ENCODE measurements at regions not wholly inside any gene's neighbourhood (a gene's known extent, or its start where the extent isn't known, plus 50 kb on each side); places are given as distances from the start of the nearest gene placed in this dataset.

DNA sequence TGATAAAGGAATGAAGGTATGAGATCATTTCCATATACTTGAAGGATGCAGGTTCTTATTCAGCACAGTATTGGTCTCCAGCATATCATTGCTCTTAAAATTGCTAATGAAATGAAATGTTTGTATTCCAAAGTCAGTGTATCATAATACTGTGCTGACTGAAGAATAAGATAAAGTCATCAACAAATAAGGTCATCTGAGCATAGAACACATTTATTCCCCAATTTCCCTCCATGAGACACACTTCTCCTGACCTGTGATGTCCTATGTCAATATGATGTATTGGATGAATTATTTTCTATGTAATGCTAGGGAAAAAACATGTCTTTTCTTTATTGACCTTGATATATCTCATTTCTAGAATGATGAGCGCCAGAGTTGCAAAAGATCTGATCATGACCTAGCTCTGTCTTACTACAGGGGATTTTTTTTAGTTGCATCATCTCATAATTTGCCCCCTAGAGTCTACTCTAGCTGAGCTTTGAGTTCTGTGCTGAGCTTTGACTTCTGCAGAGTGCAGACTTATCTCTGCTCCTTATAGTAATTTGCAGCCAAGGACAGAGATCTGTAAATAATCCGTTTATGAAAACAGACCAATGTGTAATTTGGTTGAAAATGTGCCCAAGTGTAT, 859.8 kb downstream of the TRIB2 start:
- no peak for DNase-seq (ENCODE audit: low read depth in 1 of 2, low spot score in 1 of 2)

DNA sequence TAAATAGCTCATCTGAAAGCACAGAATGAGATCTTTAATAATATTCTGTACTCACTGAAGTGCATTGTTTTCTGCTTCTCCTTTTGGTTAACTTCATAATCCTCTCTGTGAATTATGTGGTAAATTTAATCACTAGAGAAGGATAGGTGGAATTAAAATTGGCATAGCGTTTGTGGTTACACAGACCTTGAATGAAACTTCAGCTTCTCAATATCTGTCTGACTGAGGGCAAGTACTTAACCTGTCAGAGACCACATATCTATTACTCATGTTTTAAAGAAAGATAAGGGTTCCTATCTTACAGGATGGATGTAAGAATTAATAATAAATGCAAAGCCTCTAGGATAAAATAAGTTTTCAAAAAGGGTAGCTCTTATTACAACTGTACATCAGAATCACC, 861.8 kb downstream of the TRIB2 start:
- no peak for DNase-seq (ENCODE audit: low read depth in 1 of 2, low spot score in 1 of 2)

DNA sequence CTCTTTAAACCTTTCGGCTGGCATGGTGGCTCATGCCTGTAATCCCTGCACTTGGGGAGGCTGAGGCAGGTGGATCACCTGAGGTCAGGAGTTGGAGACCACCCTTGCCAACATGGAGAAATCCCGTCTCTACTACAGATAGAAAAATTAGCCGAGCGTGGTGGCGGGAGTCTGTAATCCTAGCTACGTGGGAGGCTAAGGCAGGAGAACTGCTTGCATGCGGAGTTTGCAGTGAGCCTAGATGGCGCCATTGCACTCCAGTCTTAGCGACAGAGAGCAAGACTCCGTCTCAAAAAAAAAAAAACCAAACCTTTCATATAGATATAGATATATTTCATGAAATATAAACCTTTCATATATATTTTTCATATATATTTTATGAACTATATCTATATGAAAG, 864.7 kb downstream of the TRIB2 start:
- DNase-seq (ENCODE audit: low read depth in 1 of 2, low spot score in 1 of 2) = no peak

DNA sequence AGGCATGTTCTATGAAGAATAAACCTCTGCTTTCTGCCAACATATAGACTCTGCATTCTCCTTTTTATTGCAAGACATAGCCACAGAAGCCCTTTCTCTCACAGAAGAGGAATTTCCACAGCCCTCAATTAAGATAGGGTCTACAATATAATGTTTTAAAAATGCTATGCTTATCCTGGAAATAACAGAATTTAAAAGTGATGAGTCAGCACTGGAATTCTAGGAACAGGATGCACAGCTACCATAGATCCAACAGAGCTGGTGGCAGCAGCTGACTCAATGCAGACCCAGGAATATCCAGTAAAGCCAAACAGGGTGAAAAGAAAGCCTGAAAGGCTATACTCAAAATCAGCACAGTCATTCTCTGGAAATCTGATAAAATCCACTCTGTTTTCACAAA, 866.9 kb downstream of the TRIB2 start:
- no peak for DNase-seq (ENCODE audit: low read depth in 1 of 2, low spot score in 1 of 2)

DNA sequence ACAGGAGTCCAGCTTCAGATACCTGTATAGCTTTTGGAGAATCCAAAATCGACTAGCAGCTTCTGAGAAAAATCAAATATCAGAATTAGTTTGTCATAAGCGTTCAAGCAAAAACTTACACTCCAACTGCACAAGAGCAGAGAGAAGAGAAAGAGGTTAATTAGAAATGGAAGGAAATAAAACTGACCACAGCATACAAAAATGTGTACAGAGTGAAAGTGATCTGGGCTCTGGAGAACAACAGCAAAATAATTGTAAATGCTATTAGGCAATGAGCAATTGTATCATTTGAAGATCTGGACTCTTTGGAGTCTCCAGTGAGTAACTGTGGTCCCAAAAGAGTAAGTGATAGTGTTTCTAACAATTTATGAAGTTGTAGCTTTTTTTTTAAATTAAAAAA, 867.3 kb downstream of the TRIB2 start:
- DNase-seq (ENCODE audit: low read depth in 1 of 2, low spot score in 1 of 2) = no peak

DNA sequence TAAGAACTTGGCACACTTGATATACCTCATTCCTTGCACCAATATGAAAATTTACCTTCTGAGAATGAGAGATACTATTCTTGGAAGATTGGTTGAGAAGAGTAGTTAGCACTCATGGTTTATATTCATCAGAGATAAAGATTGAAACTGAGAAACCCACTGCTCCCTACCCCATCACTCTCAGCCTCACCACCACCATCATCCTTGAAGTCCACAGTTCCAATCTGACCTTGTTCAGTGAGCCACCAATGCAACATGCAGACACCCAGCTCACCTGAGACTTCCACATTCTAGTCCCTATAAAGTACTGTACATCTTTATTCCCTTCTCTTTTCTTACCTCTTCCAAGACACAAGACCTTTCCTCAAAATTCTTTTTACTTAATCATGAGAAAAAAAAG, 869.0 kb downstream of the TRIB2 start:
- DNase-seq (ENCODE audit: low read depth in 1 of 2, low spot score in 1 of 2) = no peak

DNA sequence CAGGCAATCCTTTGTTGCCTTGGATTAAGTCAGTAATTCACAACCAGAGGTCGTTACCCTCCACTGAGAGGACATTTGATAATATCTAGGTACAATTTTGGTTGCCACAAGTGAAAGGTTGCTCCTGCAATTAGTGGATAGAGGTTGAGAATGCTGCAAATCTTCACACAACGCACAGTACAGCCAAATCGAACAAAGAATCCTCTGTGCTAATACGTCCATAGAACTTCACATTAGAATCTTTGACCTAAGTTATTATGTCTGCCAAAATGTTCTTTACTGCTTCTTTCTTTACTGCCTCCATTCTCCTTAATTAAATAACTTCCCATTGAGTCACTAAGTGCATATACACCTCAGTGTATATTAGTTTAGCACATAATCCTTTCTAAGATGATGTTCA, 879.5 kb downstream of the TRIB2 start:
- DNase-seq (ENCODE audit: low read depth in 1 of 2, low spot score in 1 of 2) = no peak

DNA sequence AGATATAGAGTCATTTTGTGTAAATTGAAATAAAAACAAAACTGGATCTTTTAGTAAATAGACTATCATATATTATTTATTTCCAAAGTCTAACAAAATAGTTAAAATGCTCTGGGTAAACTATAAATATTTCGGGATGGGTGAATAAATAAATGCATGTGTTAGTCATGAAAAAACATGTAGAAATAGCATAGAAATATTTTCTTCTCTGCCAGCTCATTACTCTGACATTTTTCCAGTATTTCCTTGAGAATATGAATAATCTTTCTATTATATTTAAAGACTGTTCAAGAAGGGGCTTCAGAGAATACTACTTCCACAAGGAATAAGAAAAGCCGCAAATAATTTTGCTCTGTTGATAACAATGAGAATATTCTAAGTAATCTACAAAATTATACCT, 880.4 kb downstream of the TRIB2 start:
- DNase-seq (ENCODE audit: low read depth in 1 of 2, low spot score in 1 of 2) = no peak

DNA sequence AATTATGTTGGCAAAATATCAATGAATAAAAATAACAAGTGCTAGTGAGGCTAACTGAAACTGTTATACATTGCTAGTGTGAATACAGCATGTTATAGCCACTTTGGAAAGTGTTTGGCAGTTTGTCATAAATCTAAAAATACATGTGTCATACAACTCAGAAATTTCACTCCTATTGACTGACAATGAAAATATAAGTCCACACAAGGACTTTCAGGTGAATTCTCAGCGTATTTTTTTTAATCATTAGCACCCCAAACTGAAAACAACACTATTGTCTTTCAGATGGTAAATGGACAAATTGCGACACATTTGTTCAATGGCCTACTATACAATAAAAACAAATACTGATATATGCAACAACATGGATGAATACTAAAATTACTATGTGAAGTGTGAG, 884.8 kb downstream of the TRIB2 start:
- DNase-seq (ENCODE audit: low read depth in 1 of 2, low spot score in 1 of 2) = no peak

DNA sequence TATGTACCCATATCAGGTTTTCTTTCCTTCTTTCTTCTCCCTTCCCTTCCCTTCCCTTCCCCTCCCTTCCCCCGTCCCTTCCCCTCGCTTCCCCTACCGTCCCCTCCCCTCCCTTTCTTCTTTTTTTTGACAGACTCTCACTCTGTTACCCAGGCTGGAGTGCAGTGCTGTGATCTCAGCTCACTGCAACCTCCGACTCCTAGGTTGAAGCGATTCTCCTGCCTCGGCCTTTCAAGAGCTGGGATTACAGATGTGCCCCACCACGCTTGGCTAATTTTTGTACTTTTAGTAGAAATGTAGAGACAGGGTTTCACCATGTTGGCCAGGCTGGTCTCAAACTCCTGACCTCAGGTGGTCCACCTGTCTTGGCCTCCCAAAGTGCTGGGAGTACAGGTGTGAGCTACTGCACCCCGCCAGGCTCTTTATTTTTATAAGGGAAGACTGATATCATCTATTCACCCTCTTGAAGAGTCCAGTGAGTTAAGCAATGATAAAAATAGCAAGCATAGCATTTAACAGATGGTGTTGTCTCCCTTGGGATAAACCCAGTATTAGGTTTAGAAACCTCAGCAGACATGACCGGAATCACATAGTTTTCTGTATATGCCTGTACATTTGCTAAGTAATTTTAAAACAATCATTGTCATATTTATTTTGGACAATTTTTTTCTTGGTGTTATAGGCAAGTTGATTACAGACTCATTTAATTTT, 888.4 kb downstream of the TRIB2 start:
- no peak for DNase-seq (ENCODE audit: low read depth in 1 of 2, low spot score in 1 of 2)

DNA sequence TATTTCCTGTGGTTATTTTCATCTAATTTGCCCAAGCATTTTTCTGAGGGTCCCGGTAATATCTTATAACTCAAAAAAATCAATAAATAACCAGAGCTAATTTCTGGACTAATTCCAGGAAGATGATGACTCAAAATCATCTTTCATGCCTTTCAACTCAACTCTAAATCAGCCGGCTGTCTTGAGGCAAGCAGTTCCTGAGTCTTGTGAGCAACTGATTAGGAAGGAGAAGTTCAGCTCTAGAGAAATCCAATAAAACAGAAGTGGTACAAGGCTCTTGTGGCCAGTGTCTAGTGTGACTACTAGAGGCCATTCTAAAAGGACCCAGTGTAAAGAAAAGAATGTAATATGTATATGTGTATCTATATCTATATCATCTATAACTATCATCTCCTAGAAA, 890.4 kb downstream of the TRIB2 start:
- DNase-seq (ENCODE audit: low read depth in 1 of 2, low spot score in 1 of 2) = no peak

DNA sequence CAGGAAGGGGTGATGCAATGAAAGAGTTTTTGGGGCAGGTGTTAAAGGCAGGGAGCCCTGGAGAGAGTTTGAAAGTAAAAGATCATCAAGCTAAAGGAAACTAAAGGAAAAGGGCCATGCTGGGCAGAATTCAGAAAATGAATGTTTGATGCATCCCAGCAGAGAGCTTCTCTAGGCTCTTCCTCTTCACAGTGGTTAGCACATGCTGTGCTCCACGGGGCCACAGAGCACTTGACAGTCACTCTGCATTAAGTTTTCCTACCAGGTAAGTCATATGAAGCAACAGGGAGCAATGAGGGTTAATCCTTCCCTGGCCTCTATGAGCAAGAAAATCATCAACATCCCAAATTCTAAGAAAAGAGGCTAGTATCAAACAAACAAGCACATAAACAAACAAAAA, 895.2 kb downstream of the TRIB2 start:
- no peak for DNase-seq (ENCODE audit: low read depth in 1 of 2, low spot score in 1 of 2)

DNA sequence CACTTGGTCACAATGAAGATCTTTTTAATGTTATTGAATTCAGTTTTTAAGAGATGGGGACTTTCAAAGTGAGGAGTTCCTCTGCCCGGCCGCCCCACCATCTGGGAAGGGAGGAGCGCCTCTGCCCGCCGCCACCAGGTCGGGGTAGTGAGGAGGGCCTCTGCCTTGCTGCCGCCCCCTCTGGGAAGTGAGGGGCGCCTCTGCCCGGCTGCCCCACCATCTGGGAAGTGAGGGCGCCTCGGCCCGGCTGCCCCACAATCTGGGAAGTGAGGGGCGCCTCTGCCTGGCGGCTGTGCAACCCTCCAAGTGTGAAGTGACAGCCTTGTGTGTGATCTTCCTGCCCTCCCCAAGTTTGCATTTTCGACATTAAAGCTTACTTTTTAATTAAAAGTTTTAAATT, 899.3 kb downstream of the TRIB2 start:
- DNase-seq (ENCODE audit: low read depth in 1 of 2, low spot score in 1 of 2) = no peak

DNA sequence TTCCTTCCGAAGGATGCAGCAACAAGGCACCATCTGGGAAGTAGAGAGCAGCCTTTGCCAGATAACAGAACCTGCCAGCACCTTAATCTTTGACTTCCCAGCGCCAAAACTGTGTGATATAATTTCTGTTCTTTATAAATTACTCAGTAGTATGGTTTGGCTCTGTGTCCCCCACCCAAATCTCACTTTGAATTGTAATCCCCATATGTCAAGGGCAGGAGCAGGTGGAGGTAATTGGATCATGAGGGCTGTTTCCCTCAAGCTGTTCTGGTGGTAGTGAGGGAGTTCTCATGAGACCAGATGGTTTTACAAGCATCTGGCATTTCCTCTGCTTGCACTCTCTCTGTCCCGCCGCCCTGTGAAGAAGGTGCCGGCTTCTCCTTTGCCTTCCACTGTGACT, 899.9 kb downstream of the TRIB2 start:
- no peak for DNase-seq (ENCODE audit: low read depth in 1 of 2, low spot score in 1 of 2)

DNA sequence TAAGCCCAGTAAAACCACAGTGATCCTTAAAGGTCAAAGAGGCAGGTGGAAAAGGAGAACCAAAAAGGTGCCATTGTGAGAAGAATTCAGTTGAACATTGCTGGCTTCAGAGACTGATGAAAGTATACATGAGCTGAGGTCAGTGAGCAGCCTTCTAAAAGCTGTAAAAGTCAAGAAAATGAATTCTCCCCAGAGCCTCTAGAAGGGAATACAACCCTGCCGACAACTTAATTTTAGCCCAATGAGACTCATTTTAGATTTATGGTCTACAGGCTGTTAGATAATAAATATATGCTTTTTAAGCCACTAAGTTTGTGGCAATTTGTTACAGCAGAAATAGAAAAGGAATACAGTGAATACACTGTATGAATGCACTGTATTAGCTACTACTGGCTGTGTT, 911.4 kb downstream of the TRIB2 start:
- DNase-seq (ENCODE audit: low read depth in 1 of 2, low spot score in 1 of 2) = no peak

DNA sequence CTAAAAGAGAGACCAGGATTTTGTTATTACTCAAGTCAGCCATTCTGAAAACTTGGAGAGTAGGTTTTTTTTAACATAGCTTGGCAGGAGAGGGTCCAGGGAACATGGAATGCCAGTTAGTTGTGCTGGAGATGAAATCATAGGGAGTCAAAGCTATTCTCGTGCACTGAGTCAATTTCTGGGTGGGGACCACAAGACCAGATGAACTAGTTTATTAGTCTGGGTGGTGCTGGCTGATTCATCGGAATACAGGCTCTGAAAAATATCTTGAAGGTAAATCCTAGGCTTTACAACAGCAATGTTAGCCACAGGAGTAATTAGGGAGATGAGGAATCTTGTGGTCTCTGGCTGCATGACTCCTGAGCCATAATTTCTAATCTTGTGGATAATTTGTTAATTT, 921.4 kb downstream of the TRIB2 start:
- DNase-seq (ENCODE audit: low read depth in 1 of 2, low spot score in 1 of 2) = no peak

DNA sequence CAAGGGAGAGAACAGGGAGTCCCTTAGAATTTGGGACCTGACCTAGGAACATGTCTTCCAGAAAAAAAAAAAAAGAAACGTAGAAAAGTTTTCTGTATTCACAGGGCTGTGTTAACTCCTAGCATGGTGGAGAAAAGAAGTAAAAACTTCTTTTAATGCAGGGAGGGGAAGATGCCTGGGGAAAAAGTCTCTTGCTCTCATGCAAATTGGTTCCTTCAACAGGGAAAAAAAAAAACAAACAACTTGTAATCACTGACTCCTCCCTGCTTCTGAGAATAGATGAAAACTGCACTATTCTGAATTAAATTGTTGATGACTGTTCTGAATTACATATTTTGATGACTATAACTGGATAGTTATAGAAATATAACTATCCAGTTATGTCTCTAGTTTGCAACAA, 933.2 kb downstream of the TRIB2 start:
- DNase-seq (ENCODE audit: low read depth in 1 of 2, low spot score in 1 of 2) = no peak

DNA sequence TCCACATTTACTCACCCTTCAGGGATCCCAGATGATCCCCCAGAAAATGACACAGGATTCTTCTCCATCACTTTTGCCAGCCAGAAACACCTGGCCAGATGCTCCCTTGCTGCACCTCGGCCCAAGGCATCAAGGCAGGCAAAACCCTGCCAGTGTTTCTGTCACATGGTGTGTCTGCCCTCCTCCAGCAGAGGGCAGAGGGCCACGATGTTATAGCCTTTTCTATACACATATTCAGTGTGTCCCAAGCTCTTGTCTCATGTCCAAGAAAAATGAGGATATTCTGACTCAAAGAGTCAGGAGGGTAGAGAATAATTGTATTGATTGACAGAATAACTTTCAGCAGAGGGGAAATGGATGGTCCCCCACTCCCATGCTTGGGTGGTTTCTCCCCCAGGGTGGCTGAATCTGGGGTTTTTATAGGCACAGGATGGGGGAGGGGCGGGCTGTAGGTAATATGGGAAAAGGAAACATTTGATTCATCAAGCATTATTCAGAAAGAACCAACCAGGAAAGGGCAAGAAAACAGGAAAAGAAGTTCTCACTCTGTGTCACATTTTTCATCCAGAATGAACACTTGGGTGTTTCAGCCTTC, 933.9 kb downstream of the TRIB2 start:
- DNase-seq (ENCODE audit: low read depth in 1 of 2, low spot score in 1 of 2) = no peak

DNA sequence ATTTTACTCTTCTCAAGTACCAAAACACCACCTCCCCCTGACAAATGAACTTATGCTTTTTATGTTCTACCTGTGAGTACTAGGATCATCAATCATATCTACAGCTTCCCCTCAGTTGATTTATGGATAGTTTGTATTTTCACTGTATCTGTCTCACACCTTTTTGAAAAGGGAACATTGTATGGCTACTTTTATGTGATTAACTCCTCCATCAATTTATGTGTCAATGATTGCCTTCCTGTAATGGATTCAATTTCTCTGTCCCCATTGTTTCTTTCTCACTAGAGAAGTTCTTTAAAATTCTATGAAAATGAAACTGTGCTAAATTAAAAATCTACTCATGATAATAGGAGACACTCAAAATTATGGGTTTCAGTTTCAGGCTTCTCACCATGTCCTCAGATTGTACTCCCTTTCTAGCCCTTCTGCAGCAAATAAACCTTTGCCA, 935.0 kb downstream of the TRIB2 start:
- no peak for DNase-seq (ENCODE audit: low read depth in 1 of 2, low spot score in 1 of 2)

DNA sequence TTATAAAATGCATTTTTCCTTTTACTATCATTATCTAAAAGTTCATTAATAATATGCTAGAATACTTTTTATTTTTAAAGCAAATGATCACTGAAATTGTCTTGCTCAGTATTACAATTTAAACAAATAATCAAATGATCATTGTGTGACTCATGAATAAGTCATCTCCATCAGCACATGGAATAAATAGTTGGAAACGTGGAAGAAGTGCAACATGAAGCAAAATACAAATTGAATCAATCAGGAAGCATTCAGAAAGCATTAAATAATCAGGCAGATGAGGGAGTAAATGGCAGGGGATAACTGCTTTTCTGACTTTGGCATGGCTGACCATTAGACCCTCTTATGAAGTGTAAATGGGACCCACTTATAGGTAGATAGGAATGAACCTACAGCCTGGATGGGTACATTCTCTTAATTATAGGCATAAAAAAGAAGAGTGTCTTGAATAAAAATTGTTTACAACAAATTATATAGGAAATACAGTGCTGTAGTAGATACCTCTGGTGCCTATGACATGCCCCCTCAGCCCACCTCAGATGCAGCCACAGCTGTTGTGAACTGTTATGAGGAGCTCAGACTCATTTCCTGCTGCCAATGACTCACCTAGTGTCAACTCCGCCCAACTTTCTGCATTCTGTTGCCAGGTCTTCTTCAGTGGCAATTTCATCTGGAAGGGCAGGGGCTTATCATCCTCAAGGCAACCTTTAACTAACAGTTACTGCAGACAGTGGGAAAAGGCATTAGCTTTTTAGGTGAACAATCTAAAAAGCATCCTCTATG, 936.0 kb downstream of the TRIB2 start:
- no peak for DNase-seq (ENCODE audit: low read depth in 1 of 2, low spot score in 1 of 2)

DNA sequence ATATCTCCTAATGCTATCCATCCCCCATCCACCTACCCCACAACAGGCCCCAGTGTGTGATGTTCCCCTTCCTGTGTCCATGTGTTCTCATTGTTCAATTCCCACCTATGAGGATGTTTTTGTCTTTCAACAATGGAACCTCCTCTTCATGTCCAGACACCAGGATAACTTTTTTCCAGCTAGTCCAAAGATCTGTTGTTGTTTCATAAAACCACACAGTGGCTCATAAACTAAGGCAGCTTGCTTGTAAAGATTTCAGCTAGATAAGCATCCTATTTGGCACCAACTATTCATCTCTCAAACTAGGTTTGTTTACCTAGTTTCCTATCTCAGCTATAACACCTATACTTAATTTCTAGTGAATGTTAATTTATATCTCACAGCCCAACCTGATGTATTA, 937.7 kb downstream of the TRIB2 start:
- DNase-seq (ENCODE audit: low read depth in 1 of 2, low spot score in 1 of 2) = no peak

DNA sequence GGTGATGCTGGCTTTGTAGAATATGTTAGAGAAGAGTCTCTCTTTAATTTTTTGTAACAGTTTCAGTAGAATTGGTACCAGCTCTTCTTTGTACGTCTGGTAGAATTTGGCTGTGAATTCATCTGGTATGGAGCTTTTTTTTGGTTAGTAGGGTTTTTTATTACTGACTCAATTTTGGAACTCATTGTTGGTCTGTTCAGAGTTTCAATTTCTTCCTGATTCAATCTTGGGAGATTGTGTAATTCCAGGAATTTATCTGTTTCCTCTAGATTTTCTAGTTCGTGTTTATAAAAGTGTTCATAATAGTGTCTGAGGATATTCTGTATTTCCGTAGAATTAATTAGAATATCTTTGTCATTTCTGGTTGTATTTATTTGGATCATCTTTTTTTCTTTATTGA, 943.5 kb downstream of the TRIB2 start:
- DNase-seq (ENCODE audit: low read depth in 1 of 2, low spot score in 1 of 2) = no peak

Data from stimulated activated CD4-positive, alpha-beta T cell treated with anti-CD3 and anti-CD28 coated beads, Interleukin-15, amount 100 ng/mL, for 1 hour (primary cell).